ENCODE measurements at regions not wholly inside any gene's neighbourhood (a gene's known extent, or its start where the extent isn't known, plus 50 kb on each side); places are given as distances from the start of the nearest gene placed in this dataset.

DNA sequence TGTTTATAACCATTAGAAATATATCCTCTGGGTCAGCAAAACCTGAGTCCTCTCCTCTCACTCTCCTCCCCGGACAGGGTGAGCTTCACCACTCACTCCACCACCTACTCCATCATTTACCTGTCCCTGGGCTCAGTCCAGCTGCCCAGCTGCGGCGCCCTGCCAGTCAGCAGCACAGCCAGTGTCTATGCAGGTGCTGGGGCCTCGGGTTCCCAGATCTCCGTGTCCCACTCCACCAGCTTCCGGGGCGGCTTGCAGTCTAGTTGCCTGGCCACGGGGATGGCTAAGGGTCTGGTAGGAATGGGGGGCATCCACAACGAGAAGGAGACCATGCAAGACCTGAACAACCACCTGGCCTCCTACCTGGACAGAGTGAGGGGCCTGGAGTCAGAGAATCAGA, 662.2 kb upstream of the ACTRT1 start:
- no peaks in the 10 kb centered on the region for H3K36me3 ChIP-seq (ENCODE audit: insufficient read depth)
- H4K20me1 ChIP-seq (ENCODE audit: insufficient read depth), result no peaks in the 10 kb centered on the region
- TF ChIP-seq, protein P1, sequence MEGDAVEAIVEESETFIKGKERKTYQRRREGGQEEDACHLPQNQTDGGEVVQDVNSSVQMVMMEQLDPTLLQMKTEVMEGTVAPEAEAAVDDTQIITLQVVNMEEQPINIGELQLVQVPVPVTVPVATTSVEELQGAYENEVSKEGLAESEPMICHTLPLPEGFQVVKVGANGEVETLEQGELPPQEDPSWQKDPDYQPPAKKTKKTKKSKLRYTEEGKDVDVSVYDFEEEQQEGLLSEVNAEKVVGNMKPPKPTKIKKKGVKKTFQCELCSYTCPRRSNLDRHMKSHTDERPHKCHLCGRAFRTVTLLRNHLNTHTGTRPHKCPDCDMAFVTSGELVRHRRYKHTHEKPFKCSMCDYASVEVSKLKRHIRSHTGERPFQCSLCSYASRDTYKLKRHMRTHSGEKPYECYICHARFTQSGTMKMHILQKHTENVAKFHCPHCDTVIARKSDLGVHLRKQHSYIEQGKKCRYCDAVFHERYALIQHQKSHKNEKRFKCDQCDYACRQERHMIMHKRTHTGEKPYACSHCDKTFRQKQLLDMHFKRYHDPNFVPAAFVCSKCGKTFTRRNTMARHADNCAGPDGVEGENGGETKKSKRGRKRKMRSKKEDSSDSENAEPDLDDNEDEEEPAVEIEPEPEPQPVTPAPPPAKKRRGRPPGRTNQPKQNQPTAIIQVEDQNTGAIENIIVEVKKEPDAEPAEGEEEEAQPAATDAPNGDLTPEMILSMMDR (conservative IDR thresholded peaks at IDR 0.05; ENCODE audit: low read depth, low read length), result no peak
- H3K27ac ChIP-seq, result no peak overlapping the region
- no peaks in the 10 kb centered on the region for H3K79me2 ChIP-seq (ENCODE audit: insufficient read depth, low read depth)
- no peaks in the 10 kb centered on the region for H3K4me1 ChIP-seq (ENCODE audit: low read depth, poor library complexity, severe bottlenecking)
- H2AFZ ChIP-seq (ENCODE audit: low read depth), result no peak overlapping the region
- no peak overlapping the region for H3K4me2 ChIP-seq
- no peaks in the 10 kb centered on the region for H3K27me3 ChIP-seq (ENCODE audit: insufficient read depth, low read depth)
- no peak overlapping the region for H3K4me3 ChIP-seq (IDR thresholded peaks at IDR 0.05; ENCODE audit: insufficient read depth, low read depth, low read length)
- H3K9ac ChIP-seq, result no peak overlapping the region

DNA sequence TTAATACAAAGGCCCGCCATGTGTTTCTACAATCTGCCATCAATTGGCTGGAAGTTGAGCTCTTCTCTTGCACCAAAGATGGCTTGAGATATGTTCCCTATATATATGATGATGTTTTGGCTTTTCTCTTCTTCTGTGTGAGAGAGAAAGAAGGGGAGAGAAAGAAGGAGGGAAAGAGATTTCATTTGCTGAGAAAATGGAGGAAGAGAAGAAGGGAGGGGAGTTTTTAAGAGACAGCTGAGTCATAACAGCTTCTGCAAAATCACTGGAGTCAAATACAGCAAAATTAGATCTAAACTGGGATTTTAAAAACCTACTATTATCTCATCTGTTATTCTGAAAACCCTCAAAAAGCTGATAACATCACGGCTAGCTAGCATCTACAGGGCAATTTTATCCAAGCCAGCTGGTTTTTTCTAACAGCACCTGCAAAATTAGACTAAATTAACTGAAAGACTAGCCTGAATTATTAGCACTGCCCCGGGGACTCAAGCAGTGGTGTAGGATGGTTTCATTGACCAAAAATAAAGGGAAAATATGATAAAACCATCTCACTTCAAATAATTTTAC, 647.6 kb upstream of the ACTRT1 start:
- H3K9ac ChIP-seq, result no peak overlapping the region
- H3K4me3 ChIP-seq (IDR thresholded peaks at IDR 0.05; ENCODE audit: insufficient read depth, low read depth, low read length), result no peak overlapping the region
- H3K27me3 ChIP-seq (ENCODE audit: insufficient read depth, low read depth), result no peaks in the 10 kb centered on the region
- no peak overlapping the region for H3K27ac ChIP-seq
- no peaks in the 10 kb centered on the region for H4K20me1 ChIP-seq (ENCODE audit: insufficient read depth)
- H2AFZ ChIP-seq (ENCODE audit: low read depth), result no peak overlapping the region
- TF ChIP-seq, protein P1 (conservative IDR thresholded peaks at IDR 0.05; ENCODE audit: low read depth, low read length), result no peak
- H3K4me2 ChIP-seq, result no peak overlapping the region
- H3K79me2 ChIP-seq (ENCODE audit: insufficient read depth, low read depth), result no peaks in the 10 kb centered on the region
- no peaks in the 10 kb centered on the region for H3K4me1 ChIP-seq (ENCODE audit: low read depth, poor library complexity, severe bottlenecking)
- no peaks in the 10 kb centered on the region for H3K36me3 ChIP-seq (ENCODE audit: insufficient read depth)

DNA sequence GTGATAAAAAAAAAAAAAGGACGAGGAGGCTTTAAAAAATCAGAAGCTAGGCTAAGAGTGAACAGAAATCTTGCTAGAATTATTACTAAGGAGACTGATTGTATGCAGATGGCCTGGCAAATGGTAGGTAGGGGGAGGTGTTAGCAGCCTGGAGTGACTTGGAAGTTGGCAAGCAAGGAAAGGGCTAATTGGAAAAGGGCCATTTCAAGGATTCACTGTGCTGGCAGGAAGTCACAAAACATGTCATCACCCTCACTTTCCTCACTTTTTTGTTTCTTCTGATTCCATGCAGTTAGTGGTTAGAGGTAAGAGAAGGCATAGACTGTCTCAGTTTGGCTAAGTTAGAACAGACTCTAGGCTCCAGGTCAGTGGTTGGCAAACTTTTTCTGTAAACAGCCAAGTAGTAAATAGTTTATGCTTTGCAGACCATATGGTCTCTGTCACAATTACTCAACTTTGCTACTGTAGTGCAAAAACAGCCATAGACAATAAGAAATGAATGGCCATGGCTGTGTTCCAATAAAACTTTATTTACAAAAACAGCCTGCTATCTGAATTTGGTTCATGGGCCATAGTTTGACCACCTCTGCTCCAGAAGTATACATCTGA, 646.5 kb upstream of the ACTRT1 start:
- TF ChIP-seq, protein P1 (conservative IDR thresholded peaks at IDR 0.05; ENCODE audit: low read depth, low read length), result no peak
- Histone ChIP-seq H2AFZ (ENCODE audit: low read depth) (no peak overlapping the region), H3K4me1 (ENCODE audit: low read depth, poor library complexity, severe bottlenecking) (no peaks in the 10 kb centered on the region), H3K36me3 (ENCODE audit: insufficient read depth) (no peaks in the 10 kb centered on the region), H3K4me3 (IDR thresholded peaks at IDR 0.05; ENCODE audit: insufficient read depth, low read depth, low read length) (no peak overlapping the region), H3K27ac (no peak overlapping the region), H3K9ac (no peak overlapping the region), H3K27me3 (ENCODE audit: insufficient read depth, low read depth) (no peaks in the 10 kb centered on the region), H3K79me2 (ENCODE audit: insufficient read depth, low read depth) (no peaks in the 10 kb centered on the region), H3K4me2 (no peak overlapping the region), H4K20me1 (ENCODE audit: insufficient read depth) (no peaks in the 10 kb centered on the region)

DNA sequence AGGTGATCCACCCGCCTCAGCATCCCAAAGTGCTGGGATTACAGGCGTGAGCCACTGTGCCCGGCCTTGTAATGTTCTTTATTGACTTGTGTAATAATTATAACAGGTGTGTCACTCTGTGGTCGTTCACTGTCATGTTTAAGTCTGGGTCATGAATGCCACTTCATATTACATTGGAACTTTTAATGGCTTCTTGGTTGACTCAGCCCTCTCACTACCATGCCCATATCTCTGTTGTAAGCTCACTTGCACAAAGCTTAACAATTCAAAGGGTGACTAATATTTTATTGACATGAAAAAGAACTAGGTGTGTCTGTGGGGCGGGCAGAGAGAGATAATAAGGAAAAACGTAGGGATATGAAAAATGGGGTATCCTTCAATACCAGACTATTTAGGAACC, 639.7 kb upstream of the ACTRT1 start:
- no peak overlapping the region for H3K4me3 ChIP-seq (IDR thresholded peaks at IDR 0.05; ENCODE audit: insufficient read depth, low read depth, low read length)
- no peaks in the 10 kb centered on the region for H3K36me3 ChIP-seq (ENCODE audit: insufficient read depth)
- H2AFZ ChIP-seq (ENCODE audit: low read depth), result no peak overlapping the region
- no peaks in the 10 kb centered on the region for H3K4me1 ChIP-seq (ENCODE audit: low read depth, poor library complexity, severe bottlenecking)
- TF ChIP-seq, protein P1 (conservative IDR thresholded peaks at IDR 0.05; ENCODE audit: low read depth, low read length), result no peak
- no peaks in the 10 kb centered on the region for H4K20me1 ChIP-seq (ENCODE audit: insufficient read depth)
- no peaks in the 10 kb centered on the region for H3K27me3 ChIP-seq (ENCODE audit: insufficient read depth, low read depth)
- no peak overlapping the region for H3K9ac ChIP-seq
- no peak overlapping the region for H3K27ac ChIP-seq
- no peaks in the 10 kb centered on the region for H3K79me2 ChIP-seq (ENCODE audit: insufficient read depth, low read depth)
- H3K4me2 ChIP-seq, result no peak overlapping the region
